Kidney tubule cell (primary cell): ENCODE measurements at regions not wholly inside any gene's neighbourhood (a gene's known extent, or its start where the extent isn't known, plus 50 kb on each side); places are given as distances from the start of the nearest gene placed in this dataset.

Experiments
- DNase-seq: peaks from one replicate; pipeline ENCODE4 v3.0.0-alpha.2; 2018; ENCODE audit warnings: low spot score

- DNase-seq: no peak
Observed at GRCh38 chr7:120164-120991, 72.0 kb upstream of the FAM20C start.

- no peak for DNase-seq
Observed at GRCh38 chr7:121002-121785, 71.2 kb upstream of the FAM20C start.

- DNase-seq: no peak
Observed at GRCh38 chr7:123237-123636, 69.1 kb upstream of the FAM20C start.

GRCh38 chr7:124130-124949 lies 68.0 kb upstream of the FAM20C start:
- no peak for DNase-seq

GRCh38 chr7:125061-125475 lies 67.3 kb upstream of the FAM20C start:
- DNase-seq: no peak

- no peak for DNase-seq
Observed at GRCh38 chr7:125661-126060, 66.7 kb upstream of the FAM20C start.

- DNase-seq: no peak
Observed at GRCh38 chr7:126368-126767, 66.0 kb upstream of the FAM20C start.

- DNase-seq: no peak
Observed at GRCh38 chr7:127064-127598, 65.2 kb upstream of the FAM20C start.

GRCh38 chr7:128171-129080 lies 63.9 kb upstream of the FAM20C start:
- no peak for DNase-seq

- no peak for DNase-seq
Observed at GRCh38 chr7:129366-130221, 62.8 kb upstream of the FAM20C start.

- DNase-seq: no peak
Observed at GRCh38 chr7:130222-130572, 62.2 kb upstream of the FAM20C start.

GRCh38 chr7:130875-131780 lies 61.2 kb upstream of the FAM20C start:
- no peak for DNase-seq

- DNase-seq: no peak
Observed at GRCh38 chr7:131781-132482, 60.4 kb upstream of the FAM20C start.

GRCh38 chr7:132899-133298 lies 59.5 kb upstream of the FAM20C start:
- no peak for DNase-seq

GRCh38 chr7:133470-133869 lies 58.9 kb upstream of the FAM20C start:
- DNase-seq: no peak

- DNase-seq: no peak
Observed at GRCh38 chr7:134029-134428, 58.3 kb upstream of the FAM20C start.

GRCh38 chr7:134561-135256 lies 57.7 kb upstream of the FAM20C start:
- DNase-seq: no peak

GRCh38 chr7:135257-135653 lies 57.1 kb upstream of the FAM20C start:
- peak; percentile 72 for DNase-seq
